Choroid plexus epithelial cell (primary cell): ENCODE measurements at regions not wholly inside any gene's neighbourhood (a gene's known extent, or its start where the extent isn't known, plus 50 kb on each side); places are given as distances from the start of the nearest gene placed in this dataset.

Source experiments
- DNase-seq: peaks from one replicate; pipeline ENCODE4 v3.0.0-alpha.2; 2010; ENCODE audit warnings: low read depth
- H3K4me3 ChIP-seq: 2 replicates; pipeline ENCODE4 v1.5.1; 2011; ENCODE audit warnings: low read depth, mild to moderate bottlenecking, control low read depth, low read length, moderate library complexity
- TF ChIP-seq, protein P1 (sequence below): conservative IDR thresholded peaks from 2 replicates; pipeline ENCODE4 v1.5.1; 2011; ENCODE audit warnings: low read depth, mild to moderate bottlenecking, control low read depth, inconsistent platforms, low read length, moderate library complexity

DNA sequence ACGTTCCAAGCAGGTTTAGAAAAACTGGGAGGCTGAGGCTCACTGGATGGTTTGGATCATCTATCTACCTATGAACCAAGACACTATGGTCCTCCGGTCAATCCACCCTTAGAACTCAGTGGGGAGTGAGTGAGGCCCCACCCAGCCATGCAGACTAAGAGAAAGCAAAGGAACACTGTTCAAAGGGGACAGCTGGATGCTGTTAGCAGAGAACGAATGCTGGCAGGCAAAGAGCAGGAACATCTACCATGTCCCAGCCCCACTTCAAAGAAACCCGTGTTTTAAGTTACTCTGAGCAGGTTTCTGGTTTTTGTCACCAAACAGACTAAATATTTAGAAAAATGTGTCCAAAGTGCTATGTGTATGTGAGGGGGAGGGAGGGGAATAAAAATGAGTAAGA is 183.4 kb upstream of the XYLT1 start:
- H3K4me3 ChIP-seq, result no peak overlapping the region
- TF ChIP-seq, protein P1, sequence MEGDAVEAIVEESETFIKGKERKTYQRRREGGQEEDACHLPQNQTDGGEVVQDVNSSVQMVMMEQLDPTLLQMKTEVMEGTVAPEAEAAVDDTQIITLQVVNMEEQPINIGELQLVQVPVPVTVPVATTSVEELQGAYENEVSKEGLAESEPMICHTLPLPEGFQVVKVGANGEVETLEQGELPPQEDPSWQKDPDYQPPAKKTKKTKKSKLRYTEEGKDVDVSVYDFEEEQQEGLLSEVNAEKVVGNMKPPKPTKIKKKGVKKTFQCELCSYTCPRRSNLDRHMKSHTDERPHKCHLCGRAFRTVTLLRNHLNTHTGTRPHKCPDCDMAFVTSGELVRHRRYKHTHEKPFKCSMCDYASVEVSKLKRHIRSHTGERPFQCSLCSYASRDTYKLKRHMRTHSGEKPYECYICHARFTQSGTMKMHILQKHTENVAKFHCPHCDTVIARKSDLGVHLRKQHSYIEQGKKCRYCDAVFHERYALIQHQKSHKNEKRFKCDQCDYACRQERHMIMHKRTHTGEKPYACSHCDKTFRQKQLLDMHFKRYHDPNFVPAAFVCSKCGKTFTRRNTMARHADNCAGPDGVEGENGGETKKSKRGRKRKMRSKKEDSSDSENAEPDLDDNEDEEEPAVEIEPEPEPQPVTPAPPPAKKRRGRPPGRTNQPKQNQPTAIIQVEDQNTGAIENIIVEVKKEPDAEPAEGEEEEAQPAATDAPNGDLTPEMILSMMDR, result no peak
- no peak for DNase-seq

DNA sequence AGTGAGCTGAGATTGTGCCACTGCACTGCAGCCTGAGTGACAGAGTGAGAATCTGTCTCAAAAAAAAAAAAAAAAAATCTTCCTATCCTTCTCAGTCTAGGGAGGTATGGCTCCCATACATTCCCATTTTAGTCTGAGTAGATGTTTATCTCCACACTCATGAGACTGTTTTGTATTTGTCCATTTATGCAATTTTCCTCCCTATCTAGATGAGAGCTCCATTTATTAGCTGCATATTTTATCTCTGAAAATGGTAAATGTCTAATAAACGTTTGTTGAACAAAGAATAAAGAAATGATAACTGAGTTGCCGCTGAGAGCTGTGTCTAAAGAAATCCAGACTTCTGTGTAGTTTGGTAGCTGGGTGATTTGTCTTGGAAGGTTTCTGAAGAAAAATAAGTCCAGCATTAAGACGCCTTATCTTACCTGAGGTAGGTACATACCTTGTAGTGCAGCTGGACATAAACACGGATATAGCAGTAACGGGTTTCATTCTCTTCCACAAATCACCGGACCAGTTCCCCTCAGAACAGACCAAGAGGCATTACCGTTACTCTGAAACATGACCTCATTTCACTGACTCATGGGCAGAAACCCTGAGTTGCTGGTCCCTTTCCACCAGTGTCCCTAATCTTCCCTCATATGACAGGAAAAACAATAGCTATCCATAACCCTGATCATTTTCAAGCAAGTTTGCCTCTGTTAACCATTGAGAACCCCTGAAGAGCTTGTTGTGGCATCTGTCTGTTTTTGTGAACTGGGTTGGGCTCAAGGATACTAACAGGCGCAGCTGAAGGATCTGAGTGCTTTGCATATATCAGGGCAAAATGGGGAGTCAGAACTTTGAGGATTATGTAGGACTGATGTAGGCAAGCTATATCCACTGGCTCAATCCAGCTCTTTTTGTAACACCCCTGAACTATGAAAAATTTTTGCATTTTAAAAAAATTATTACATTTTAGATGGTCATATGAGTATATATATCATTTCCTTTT is 177.4 kb upstream of the XYLT1 start:
- TF ChIP-seq, protein P1, result no peak
- no peak overlapping the region for H3K4me3 ChIP-seq
- DNase-seq, result no peak

DNA sequence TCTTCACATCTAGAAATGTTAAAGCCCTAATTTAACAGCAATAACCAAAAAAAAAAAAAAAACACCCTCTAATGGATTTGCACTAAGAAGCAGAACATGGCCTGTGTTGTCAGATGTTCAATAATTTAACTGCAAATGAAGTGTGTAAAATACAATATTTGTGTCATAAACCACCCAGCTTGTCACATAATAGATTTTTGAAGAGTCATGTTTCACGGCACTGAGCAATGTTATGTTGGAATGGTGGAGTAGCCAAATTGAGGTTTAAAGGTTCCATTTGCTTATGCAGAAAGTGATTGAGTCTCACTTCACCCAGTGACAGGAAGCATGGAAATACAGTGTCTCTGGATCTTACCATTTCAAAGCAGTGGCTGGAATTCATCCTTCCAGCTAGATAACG is 173.2 kb upstream of the XYLT1 start:
- H3K4me3 ChIP-seq, result no peak overlapping the region
- DNase-seq, result no peak
- TF ChIP-seq, protein P1, result no peak

DNA sequence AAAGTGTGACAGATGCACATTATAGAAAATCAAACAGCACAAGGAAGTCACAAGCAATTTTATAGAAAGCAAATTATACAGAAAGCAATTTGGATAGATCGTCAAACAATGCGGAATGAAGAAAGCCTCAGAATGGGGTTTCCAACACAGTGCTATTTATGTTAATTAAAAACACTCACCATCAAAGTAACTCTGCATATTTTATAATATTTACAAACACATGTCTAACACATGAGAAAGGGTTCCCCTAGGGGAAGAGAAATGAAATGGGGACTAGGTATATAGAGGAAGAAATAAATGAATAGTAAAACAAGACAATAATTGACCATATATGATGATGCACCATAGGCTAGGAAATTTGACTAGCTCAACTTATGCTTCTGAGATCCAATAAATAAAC is 171.2 kb upstream of the XYLT1 start:
- TF ChIP-seq, protein P1, result no peak
- no peak overlapping the region for H3K4me3 ChIP-seq
- DNase-seq, result no peak

DNA sequence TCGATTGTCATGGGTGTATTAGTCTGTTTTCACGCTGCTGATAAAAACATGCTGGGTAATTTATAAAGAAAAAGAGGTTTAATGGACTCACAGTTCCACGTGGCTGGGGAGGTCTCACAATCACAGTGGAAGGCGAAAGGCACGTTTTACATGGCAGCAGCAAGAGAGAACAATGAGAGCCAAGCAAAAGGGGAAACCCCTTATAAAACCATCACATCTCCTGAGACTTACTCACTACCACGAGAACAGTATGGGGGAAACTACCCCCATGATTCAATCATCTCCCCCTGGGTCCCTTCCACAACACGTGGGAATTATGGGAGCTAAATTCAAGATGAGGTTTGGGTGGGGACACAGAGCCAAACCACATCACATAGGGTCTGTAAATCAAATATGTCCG is 167.4 kb upstream of the XYLT1 start:
- no peak for DNase-seq
- TF ChIP-seq, protein P1, result no peak
- H3K4me3 ChIP-seq, result no peak overlapping the region

DNA sequence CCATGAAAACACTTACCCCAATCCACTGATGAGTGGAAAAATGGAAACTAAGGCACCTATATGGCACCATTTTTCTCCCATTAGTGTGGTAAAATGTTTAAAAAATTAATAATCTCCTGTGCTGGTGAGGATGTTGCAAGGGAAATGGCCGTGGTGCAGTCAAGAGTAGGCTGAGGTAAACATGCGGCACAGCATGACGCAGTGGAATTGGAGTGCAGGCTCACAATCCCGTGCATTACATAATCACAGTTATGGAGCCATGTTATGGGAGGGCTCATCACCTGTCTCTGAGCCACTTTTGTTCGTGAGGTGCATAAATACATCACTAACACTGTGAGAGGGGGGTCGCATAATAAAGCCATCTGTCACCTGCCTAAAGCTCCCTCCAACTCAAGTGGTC is 164.4 kb upstream of the XYLT1 start:
- TF ChIP-seq, protein P1, result no peak
- DNase-seq, result no peak
- H3K4me3 ChIP-seq, result no peak overlapping the region
